HG03457 (cell line): ENCODE measurements at regions not wholly inside any gene's neighbourhood (a gene's known extent, or its start where the extent isn't known, plus 50 kb on each side); places are given as distances from the start of the nearest gene placed in this dataset.
"Not testable (repeated sequence)": the region's sequence is repeated elsewhere in the genome, so short reads cannot be mapped to it uniquely, and the experiment has no call there.

Source experiments
- ATAC-seq: cut with Tn5 transposase; IDR thresholded peaks from one replicate; pipeline ENCODE4 v1.9.1; 2021; ENCODE audit warnings: moderate number of reproducible peaks; ENCODE audit not compliant: unreplicated experiment

DNA sequence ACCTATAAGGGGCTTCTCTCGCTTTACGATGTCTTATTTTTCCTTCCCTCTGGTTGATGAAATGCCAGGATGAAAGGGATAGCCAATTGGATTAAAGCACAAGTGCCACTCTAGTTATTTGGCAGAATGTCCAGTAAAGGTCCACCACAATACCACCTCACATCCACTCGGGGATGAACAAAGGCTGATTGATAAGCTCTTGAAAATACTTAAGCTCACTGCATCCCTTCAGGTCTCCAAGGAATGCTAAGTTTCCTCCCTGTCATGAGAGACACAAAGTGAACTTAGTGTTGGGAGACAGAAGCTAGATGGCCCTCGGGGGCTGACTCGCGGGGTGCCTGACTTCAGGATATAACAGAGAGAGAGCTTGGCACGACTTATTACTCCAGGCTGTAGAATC, 185.9 kb upstream of the ZNF644 start:
- not testable (repeated sequence) for ATAC-seq

DNA sequence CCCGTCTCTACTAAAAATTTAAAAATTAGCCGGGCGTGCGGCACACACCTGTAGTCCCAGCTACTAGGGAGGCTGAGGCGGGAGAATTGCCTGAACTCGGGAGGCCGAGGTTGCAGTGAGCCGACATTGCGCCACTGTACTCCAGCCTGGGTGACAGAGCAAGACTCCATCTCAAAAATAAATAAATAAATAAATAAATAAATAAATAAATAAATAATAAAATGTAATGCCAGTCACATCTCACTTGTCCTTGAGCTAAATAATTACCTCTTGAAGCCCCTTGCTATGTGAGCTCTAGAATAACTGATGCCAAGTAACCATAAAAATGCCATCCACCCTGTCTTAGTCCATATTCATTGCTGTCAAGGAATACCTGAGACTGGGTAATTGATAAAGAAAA, 182.3 kb upstream of the ZNF644 start:
- ATAC-seq = not testable (repeated sequence)

DNA sequence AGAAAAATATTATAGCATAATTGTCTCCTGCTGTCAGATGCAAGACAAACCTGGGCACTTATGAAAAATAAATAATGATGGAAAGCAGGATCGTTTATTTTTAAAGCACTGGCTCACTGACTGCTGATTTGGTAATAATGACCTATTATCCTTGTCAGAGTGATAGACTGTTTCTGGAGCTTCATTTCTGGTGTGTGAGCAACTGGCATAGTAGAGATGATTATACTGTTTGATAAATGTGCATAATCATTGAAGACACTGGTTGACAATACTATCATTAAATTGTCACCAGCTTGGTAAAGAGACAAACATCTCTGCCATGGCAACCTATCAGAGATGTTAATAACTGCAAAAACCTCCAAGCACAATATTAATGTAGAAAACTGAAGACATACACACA, 179.9 kb upstream of the ZNF644 start:
- no peak for ATAC-seq

DNA sequence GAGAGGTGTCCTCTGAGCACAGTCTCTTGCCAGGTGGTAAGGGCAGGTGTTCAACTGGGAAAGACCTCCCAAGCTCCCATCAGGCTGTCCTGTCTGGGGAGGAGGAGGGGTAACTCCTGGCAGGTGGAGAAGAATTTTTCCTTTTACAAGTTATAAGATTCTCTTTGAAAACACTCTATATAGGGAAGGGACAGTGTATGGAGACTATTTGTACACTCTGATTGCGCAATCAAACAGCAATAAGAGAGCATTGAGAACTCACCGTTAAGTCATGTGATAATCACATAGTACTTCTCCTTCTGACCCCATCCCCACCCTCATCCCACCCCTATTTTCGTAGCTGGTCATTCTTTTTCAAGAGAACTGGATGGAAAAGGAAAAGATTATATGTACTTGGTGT, 179.3 kb upstream of the ZNF644 start:
- ATAC-seq = no peak

DNA sequence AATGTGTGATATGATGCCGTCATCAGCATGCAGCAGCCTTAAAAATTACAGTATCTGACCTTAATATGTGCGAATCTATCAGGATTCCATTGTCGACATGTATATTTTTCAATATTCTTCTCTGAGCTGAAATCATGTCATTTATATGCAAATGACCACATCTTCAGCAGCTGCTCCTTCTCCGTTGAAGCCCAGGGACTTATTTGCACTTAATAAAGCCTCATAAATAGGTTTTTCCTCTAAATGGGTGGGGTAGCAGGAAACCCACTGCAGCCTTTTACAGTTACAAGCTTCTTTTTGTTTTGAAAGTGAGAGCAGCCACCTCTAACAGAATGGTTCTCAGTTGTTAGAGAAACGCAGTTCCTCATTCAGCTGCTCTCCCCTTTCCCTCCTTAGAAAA, 178.8 kb upstream of the ZNF644 start:
- no peak for ATAC-seq

DNA sequence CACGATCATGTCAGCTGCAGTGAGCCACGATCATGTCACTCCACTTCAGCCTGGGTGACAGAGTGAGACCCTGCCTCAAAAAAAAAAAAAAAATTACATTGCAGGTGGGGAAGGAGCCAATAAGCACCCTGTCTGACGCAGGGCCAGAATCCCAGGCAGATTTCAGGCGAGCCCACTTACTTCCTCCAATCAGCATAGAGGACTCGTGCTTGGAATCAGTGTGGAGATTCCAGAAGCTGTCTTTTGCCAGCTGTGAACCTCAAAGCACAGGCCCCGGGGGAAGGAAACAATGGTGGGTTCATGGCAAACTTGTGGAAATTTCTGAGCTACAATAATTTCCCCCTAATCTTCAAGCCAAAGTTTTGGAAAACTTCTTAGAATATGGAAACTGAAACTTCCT, 178.2 kb upstream of the ZNF644 start:
- no peak for ATAC-seq

DNA sequence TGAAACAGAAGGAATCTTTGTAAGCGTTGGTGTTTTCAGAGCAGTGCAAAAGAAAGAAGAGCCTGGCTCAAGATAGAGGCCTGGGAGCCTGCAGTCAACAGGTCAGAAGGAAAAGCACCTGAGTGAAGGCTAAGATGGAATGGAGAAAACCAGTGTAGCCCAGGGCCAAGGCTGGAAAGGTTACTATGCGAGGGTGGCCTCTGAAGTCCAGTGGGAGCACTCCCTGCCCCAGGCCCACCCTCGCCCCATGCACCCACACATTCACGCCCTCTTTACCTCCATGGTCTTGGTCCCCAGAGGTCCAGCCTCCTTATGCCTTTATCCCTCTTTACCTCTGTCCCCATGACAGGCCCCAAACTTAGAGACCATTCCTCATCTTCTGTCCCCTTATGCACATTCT, 169.2 kb upstream of the ZNF644 start:
- ATAC-seq = no peak

DNA sequence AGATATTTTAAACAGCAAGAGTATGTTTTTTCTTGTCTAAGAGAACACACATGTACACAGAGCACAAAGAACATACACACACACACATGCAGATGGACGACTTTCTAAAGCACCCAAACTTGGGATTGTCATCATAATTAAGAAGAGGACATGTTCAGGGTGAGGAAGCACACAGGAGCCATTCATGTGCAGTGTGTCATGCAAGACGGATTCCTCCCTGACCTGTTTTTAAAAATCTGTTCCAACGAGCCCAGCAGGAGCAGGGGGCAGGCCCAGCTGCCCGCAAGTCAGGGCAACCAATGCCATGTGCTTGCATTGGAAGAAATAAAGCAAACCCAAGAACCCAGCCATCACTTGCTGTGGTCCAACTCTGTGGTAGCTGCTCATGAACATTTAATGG, 167.3 kb upstream of the ZNF644 start:
- ATAC-seq = no peak

DNA sequence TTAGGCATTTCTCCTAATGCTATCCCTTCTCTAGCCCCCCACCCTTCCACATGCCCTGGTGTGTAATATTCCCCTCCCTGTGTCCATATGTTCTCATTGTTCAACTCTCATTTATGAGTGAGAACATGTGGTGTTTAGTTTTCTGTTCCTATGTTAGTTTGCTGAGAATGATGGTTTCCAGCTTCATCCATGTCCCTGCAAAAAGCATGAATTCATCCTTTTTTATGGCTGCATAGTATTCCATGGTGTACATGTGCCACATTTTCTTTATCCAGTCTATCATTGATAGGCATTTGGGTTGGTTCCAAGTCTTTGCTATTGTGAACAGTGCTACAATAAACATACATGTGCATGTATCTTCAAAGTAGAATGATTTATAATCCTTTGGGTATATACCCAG, 161.0 kb upstream of the ZNF644 start:
- ATAC-seq = not testable (repeated sequence)

DNA sequence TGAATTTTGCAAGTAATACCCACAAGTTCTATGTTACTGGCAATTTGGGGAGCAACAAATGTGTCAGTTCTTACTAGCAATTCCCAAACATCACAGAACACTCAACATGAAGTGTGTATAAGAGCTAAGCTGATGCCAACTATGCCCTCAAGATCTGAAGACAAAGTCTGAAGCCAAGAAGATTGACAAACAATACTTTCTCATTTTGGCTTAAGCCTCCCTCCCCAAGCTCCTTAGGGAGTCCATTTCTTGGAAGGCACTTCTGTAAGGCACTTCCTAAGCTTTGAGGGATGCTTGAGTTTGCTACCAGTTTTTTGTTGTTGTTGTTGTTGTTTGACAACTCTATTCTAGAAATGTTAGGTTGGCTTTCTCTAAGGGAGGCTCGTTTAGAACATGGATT, 154.4 kb upstream of the ZNF644 start:
- no peak for ATAC-seq

DNA sequence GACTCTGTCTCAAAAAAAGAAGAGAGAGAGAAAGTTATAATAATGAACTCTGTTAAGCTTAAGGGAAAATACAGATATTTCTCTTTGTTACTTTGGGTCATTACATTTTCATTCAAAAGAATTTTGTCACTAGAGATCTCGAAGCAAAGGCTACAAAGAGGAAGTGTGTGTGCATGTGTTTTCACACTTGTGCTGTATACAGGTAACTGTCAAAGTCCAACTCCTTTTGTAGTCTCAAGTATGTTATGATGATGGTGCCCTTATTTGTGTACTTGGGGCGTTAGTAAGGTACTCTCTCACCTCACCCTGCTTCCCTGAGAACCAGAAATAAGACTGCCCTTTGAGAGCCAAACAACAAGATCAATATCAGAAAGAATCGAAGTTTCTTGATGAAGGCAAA, 152.9 kb upstream of the ZNF644 start:
- ATAC-seq = no peak

DNA sequence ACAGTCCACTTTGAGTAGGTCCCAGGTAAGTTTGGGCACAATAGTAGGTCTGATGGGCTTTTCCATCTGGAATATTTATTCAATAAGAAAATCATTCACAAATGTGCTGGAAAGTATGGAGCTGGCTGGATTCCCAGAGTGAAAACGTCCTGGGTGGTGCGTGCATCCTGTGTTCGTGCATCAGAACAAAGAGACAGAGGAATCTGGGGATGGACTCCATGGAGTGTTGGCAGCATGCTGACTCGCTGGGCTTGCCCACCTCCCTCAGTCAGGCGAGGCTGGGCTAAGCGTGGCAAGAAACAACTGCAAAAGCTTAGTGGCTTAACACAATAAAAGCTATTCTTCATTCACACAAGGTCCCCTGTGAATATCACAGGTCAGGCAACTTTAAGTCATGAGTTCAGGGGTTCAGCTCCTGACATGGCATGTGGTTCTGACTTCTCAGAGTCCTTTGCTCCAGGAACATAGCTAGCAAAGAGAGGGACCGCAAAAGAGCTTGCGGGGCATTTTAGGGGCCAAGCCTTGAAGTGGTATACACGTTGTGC, 151.6 kb upstream of the ZNF644 start:
- ATAC-seq = no peak

DNA sequence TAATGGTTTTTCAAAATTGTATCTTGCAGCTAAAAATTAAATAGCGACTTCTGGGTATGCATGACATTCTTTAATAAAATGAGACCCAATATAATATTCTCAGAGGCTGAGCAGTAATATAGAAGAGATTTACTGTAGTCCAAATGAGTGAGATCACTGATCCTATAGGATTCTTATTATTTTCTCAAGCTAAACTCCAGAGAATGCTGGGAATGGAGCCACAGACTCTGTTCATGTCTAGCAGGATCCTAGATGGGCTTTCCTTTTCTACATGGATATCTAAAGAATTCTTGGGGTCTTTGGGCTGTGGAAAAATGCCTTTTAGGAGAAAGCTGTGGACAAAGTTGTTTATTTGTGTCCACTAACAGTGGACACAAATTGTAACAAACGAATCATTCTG, 150.7 kb upstream of the ZNF644 start:
- no peak for ATAC-seq

DNA sequence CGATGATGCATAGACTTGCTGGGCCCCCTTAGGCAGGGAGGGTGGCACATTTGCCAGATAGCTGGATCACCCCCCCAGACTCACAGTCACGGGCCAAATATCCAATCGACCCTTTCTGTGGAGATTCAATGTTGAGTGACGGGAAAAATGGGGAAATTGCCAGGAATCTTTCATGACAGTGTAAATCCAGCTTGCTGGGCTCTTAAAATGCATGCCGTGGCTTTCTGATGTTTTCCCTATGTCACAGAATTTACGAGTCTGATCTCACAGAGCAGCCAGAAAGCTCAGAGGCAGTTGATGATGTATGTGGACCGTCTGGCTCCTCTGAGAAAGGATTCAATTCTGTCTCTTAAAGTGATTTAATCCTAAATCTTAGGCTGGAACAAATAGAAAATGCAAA, 150.1 kb upstream of the ZNF644 start:
- no peak for ATAC-seq

DNA sequence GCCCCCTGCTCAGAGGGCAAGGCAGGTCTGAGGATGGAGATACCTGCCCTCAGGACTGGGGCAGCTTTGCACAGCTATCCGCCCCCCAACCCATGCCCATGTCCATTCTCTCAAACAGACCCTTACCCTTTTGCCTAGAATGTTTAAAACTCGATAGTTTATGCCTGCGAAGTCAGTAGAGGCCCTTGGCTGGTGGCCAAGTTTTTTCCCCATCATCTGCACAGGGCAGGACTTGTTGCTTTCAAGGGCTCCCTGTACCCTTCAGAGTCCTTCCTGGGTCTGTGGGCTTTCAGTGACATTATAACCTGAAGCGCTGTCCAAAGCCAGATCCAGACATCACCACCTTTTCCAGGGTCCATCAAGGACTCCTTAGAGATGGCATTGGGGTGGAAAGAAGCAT, 148.7 kb upstream of the ZNF644 start:
- no peak for ATAC-seq

DNA sequence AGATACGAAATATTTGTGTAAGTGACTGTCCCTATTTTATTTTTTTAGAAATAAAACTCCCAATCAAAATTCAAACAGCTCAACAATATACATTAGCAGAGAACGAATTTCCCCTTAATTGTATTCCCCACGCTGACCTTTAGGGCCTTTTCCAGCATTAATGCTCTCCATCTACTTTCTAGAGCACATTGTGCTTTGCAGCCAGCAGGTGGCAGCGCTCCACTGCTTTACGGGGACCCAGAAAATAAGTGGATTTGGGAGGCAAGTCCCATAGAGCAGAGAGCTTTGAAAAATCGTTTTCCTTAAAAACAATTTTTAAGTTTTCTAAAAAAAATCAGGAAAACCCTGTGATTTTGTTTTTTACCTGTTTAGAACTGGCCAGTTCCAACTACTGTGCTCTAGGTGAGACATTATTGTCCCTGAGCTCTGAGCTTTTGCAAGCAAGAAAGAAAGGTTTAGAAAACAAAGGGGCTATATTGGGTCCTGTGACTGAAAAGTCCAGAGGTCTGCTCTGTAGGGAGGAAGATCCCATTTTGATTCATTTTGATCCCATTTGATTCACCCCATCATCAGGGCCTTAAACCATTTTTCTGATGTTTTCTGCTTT, 144.4 kb upstream of the ZNF644 start:
- no peak for ATAC-seq

DNA sequence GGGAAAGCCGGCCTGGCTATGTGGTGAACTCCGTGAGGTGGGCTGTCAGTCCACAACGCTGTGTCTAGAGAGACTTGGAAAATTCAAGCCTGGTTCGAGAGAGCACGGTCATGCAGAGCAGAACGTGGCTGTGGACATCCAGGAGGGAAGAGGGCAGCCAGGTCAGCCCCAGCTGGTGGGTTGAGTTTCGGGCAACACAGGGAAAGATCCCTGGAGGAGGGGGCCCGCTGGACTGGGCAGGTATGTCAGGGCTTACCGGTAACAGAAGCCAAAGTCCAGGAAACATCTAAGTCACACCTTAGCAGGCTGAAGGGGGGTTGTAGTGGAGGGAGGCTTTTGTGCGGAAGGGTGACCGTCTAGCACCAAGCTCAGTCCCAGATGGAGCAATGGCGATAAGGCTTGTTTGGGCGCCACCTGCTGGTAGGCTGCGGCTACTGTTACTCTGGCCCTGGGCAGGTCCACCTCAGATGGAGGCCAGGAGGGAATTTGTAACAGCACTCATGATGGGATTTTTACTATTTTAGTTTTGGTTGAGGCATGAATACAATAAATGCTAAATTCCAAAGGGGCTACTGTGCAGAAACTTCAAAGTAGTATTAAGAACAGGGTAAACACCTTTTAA, 143.3 kb upstream of the ZNF644 start:
- ATAC-seq = peak; percentile 84

DNA sequence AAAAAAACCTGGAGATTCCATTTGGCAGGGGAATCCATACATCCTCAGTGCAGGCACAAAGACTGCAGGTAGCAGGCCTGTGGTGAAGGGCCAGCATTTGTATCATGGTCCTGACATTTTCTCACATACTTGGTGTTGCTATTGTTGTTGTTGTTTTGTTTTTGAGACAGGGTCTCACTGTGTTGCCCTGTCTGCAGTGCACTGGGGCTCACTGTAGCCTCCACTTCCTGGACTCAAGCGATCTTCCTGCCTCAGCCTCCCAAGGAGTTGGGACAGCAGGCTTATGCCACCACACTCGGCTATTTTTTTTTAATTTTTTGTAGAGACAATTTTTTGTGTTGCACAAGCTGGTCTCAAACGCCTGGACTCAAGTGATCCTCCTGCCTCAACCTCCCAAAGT, 140.8 kb upstream of the ZNF644 start:
- ATAC-seq = no peak

DNA sequence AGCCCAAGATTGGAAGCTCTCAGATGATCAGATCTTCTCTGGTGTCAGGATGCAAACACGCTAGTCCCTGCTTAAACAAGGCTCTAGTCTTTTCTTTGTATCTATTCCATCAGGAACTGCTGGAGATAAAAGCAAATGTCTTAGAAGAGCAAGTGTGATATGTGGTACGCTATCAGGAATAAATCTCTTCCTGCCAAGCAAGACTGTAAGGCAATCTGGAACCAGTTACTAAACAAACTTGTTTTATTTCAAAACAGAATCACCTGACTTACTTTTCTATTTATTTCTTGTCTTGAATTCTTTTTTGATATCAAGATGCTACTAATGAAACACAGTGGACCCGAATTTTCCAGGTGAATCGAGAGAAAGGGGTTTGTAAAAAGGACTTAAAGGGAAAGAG, 139.9 kb upstream of the ZNF644 start:
- no peak for ATAC-seq

DNA sequence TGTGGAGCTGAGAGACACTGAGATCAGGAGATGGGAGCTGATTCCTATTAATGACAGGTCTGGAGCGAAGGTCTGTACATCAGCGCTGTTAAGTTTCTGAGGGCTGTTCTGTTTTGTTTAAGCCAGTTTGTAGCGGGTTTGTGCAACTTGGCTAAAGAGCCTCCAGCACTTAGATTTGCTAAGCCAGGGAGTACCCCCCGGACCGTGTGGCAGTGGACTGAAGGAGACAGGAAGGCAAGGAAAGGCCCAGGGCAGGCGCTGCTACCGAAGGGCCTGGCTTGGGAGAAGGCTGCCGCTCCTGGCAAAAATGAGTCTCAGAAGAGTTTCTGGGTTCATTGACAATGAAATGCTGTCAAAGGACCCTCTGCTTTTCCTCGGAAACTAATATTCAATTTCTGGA, 139.3 kb upstream of the ZNF644 start:
- ATAC-seq = no peak

DNA sequence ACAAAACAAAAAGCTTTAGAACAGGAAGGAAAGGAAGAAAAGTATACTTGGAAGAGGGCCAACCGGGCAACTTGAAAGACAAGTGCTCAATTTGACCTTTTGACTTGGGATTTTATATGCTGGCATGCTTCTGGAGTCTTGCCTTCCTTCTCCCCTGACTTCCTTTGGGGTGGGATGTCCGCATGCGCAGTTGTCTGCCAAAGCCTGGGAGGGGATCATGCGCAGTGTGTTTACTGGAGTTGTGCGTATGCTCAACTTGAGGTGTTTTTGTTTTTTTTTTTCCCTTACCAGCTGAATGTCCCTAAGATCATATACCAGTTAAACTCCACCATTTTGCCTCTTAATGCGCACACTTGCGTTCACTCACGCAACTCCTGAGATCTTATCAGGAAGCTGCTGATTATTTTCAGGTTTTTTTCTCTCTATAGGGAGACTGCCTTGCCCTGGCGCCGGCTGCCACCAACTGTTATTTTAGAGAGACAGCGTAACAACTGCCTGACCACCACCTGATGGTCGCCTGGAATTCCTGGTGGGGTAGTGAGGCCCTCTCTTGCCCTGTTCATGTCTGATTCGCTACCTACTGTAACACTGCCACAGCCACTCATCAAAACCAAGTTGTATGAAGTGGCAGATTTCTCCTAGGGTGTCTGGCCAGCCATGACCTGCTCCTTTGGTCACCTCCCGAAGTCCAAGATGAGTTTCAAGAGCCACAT, 138.7 kb upstream of the ZNF644 start:
- ATAC-seq = no peak

DNA sequence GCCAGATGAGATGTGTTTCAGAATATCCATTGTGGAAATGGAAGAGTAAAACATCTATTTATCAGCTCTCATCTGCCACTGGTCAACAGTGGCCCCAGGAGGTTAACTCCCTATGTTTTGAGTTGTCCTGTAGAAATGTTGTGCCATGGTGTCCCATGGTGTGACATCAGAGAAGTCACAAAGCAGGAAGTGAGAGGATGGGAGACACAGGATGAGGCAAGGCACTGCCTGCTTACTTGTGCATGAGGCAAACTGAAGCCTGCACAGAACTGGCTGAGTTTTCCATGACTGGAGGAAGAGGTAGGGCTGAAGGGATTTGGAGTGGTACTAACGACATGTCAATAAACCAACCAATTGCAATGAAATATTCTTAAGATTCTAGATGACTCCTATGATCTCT, 131.5 kb upstream of the ZNF644 start:
- no peak for ATAC-seq
